ENCODE measurements at regions not wholly inside any gene's neighbourhood (a gene's known extent, or its start where the extent isn't known, plus 50 kb on each side); places are given as distances from the start of the nearest gene placed in this dataset.
A peak's percentile ranks its signal among the peaks of the same experiment; 100 is the strongest.

GRCh38 chr3:168877899-168878298, 782.2 kb upstream of the GOLIM4 start:
- H3K4me3 ChIP-seq: no peak overlapping the region
- H3K27ac ChIP-seq: no peak overlapping the region
- no peaks in the 10 kb centered on the region for H3K36me3 ChIP-seq
- DNase-seq (ENCODE audit: low spot score): no peak
- H3K9me3 ChIP-seq: no peaks in the 10 kb centered on the region
- no peaks in the 10 kb centered on the region for H3K4me1 ChIP-seq
- TF ChIP-seq CTCF (IDR thresholded peaks at IDR 0.05): no peak
- no peaks in the 10 kb centered on the region for H3K27me3 ChIP-seq

- no peak for DNase-seq (ENCODE audit: low spot score)
- H3K36me3 ChIP-seq: no peaks in the 10 kb centered on the region
- no peak overlapping the region for H3K27ac ChIP-seq
- no peaks in the 10 kb centered on the region for H3K4me1 ChIP-seq
- no peak overlapping the region for H3K4me3 ChIP-seq
- H3K27me3 ChIP-seq: no peaks in the 10 kb centered on the region
- H3K9me3 ChIP-seq: no peaks in the 10 kb centered on the region
- TF ChIP-seq CTCF (IDR thresholded peaks at IDR 0.05): no peak
These were observed 780.8 kb upstream of the GOLIM4 start for GRCh38 chr3:168876346-168877035.

- H3K9me3 ChIP-seq: no peaks in the 10 kb centered on the region
- no peaks in the 10 kb centered on the region for H3K4me1 ChIP-seq
- no peak overlapping the region for H3K4me3 ChIP-seq
- no peak overlapping the region for H3K27ac ChIP-seq
- H3K36me3 ChIP-seq: no peaks in the 10 kb centered on the region
- TF ChIP-seq CTCF (IDR thresholded peaks at IDR 0.05): no peak
- no peaks in the 10 kb centered on the region for H3K27me3 ChIP-seq
- DNase-seq (ENCODE audit: low spot score): no peak
These were observed 777.1 kb upstream of the GOLIM4 start for GRCh38 chr3:168872826-168873225.

GRCh38 chr3:168870892-168871291, 775.2 kb upstream of the GOLIM4 start:
- H3K4me3 ChIP-seq: no peak overlapping the region
- H3K36me3 ChIP-seq: no peaks in the 10 kb centered on the region
- H3K27ac ChIP-seq: no peak overlapping the region
- no peaks in the 10 kb centered on the region for H3K9me3 ChIP-seq
- no peaks in the 10 kb centered on the region for H3K27me3 ChIP-seq
- no peak for TF ChIP-seq CTCF (IDR thresholded peaks at IDR 0.05)
- H3K4me1 ChIP-seq: no peaks in the 10 kb centered on the region
- DNase-seq (ENCODE audit: low spot score): no peak

GRCh38 chr3:168865022-168865551, 769.4 kb upstream of the GOLIM4 start:
- H3K36me3 ChIP-seq: no peaks in the 10 kb centered on the region
- H3K4me3 ChIP-seq: no peak overlapping the region
- no peaks in the 10 kb centered on the region for H3K4me1 ChIP-seq
- no peaks in the 10 kb centered on the region for H3K27me3 ChIP-seq
- DNase-seq (ENCODE audit: low spot score): no peak
- peak; percentile 43 to 78 for TF ChIP-seq CTCF (IDR thresholded peaks at IDR 0.05)
- H3K9me3 ChIP-seq: no peaks in the 10 kb centered on the region
- no peak overlapping the region for H3K27ac ChIP-seq

All from right atrium auricular region (tissue), 2 donors.